Hepatocyte (in vitro differentiated cells): ENCODE measurements at regions not wholly inside any gene's neighbourhood (a gene's known extent, or its start where the extent isn't known, plus 50 kb on each side); places are given as distances from the start of the nearest gene placed in this dataset.

Source experiments
- DNase-seq: peaks from one replicate; pipeline ENCODE4 v3.0.0-alpha.2; 2016; ENCODE audit warnings: low spot score
- H2AFZ ChIP-seq: fragments of 200-600 bp; sonication (generic); 2 replicates; pipeline ENCODE4 v1.6.0; 2016; ENCODE audit warnings: antibody characterized with exemption, mild to moderate bottlenecking
- H3K27ac ChIP-seq: fragments of 200-600 bp; sonication (generic); 2 replicates; pipeline ENCODE4 v1.5.1; 2016; ENCODE audit warnings: mild to moderate bottlenecking
- H3K27me3 ChIP-seq: fragments of 200-600 bp; sonication (generic); 2 replicates; pipeline ENCODE4 v1.6.1; 2016
- H3K36me3 ChIP-seq: fragments of 200-600 bp; sonication (generic); replicated peaks from 2 replicates; pipeline ENCODE4 v1.5.1; 2016; ENCODE audit warnings: low read depth; ENCODE audit not compliant: insufficient read depth
- H3K4me1 ChIP-seq: fragments of 200-600 bp; sonication (generic); 2 replicates; pipeline ENCODE4 v1.5.1; 2016; ENCODE audit warnings: mild to moderate bottlenecking, moderate library complexity; ENCODE audit not compliant: insufficient read depth
- H3K4me2 ChIP-seq: fragments of 200-600 bp; sonication (generic); 2 replicates; pipeline ENCODE4 v1.6.0; 2016
- H3K4me3 ChIP-seq: fragments of 200-600 bp; sonication (generic); 2 replicates; pipeline ENCODE4 v1.5.1; 2016; ENCODE audit warnings: mild to moderate bottlenecking
- H3K79me2 ChIP-seq: fragments of 200-600 bp; sonication (generic); 2 replicates; pipeline ENCODE4 v1.6.0; 2017; ENCODE audit warnings: mild to moderate bottlenecking
- H3K9me2 ChIP-seq: fragments of 200-600 bp; sonication (generic); replicated peaks from 2 replicates; pipeline ENCODE4 v1.6.0; 2017; ENCODE audit warnings: mild to moderate bottlenecking; ENCODE audit not compliant: insufficient read depth
- H3K9me3 ChIP-seq: fragments of 200-600 bp; sonication (generic); 2 replicates; pipeline ENCODE4 v1.5.1; 2016; ENCODE audit warnings: low read depth, mild to moderate bottlenecking
- H4K20me1 ChIP-seq: fragments of 200-600 bp; sonication (generic); 2 replicates; pipeline ENCODE4 v1.6.0; 2016; ENCODE audit warnings: mild to moderate bottlenecking; ENCODE audit not compliant: insufficient read depth, poor library complexity, severe bottlenecking
- EZH2 ChIP-seq: fragments of 200-600 bp; sonication (generic); IDR thresholded peaks from 2 replicates; pipeline ENCODE4 v1.6.1; 2016; ENCODE audit warnings: antibody characterized with exemption, mild to moderate bottlenecking, borderline replicate concordance
- EZH2phosphoT487 ChIP-seq: fragments of 200-600 bp; sonication (generic); IDR thresholded peaks from one replicate; pipeline ENCODE4 v1.6.1; 2018; ENCODE audit warnings: antibody characterized with exemption, mild to moderate bottlenecking, low read depth, moderate library complexity; ENCODE audit not compliant: unreplicated experiment, severe bottlenecking
- WGBS: methylation state at CpG from one replicate; pipeline ENCODE4 v1.1.6; 2016; ENCODE audit warnings: low lambda C conversion rate; ENCODE audit errors: missing lambda C conversion rate; 5-methylcytosine and 5-hydroxymethylcytosine counted together
- TF ChIP-seq, protein P1 (sequence below): fragments of 200-600 bp; sonication (generic); IDR thresholded peaks from 2 replicates; pipeline ENCODE4 v1.5.1; 2016; ENCODE audit warnings: antibody characterized with exemption, mild to moderate bottlenecking; ENCODE audit not compliant: poor library complexity

DNA sequence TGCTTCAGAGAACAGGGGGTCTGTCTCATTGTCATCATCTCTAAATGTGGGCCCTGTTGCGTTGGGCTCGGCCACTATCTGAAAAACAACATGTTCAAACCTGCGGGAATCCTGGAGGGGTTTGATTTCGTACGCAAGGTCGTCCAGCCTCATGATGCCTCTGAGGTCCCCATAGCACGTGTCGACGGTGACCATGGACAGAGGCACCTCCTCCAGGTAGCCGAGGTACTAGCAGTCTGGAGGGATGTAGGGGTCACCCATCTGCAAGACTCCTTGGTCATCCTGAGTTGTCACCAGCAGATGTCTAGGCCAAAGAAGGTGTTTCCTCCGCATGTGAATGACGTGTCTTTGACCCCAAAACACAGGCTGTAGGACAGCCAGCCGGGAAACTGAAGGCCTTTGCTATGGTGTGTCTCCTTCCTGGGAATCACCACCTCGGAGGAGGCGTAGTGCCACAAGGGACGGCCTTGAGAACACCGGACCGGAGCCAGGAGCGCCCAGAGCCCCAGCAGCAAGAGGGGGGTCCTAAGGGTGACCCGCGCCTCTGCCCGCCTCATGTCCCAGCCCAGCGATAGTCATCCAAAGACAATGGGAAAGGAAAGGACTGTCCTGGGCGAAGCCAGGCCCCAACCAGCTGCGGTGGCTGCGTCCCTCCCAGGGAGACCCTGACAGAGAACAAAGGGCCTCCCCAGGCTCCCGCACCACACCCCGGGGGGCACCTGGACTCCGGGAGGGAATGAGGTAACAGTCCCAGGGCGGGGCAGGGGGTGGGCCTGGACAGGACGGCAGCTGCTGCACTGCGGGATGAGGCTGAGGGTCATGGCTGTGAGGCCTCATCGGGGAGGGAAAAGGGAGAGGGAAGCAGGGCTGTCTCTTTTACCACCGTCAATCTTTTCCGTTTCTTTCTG is 445.5 kb downstream of the TMEM121 start:
- no peaks in the 10 kb centered on the region for H3K79me2 ChIP-seq

DNA sequence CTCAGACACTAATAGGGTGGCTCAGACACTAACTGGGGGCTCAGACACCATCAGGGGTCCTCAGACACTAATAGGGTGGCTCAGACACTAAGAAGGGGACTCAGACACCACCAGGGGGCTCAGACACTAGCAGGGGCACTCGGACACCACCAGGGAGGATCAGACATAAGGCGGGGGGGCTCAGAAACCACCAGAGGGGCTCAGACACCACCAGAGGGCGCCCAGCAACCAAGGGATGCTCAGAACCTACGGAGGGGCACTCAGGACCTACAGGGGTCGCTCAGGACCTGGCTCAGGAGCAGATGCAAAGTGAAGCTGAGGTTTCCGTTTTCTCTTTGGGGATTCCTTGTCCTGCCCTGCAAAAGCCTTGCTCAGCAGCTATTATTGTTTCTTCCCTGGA is 448.5 kb downstream of the TMEM121 start:
- no peaks in the 10 kb centered on the region for H3K27me3 ChIP-seq
- no peak overlapping the region for H3K4me2 ChIP-seq
- no peaks in the 10 kb centered on the region for H3K79me2 ChIP-seq
- H3K4me3 ChIP-seq = no peak overlapping the region
- H3K4me1 ChIP-seq = no peaks in the 10 kb centered on the region
- WGBS = 43% methylated on average over 6 of the region's 6 CpGs
- no peak overlapping the region for H3K27ac ChIP-seq
- no peak overlapping the region for H2AFZ ChIP-seq
- H3K36me3 ChIP-seq = no peaks in the 10 kb centered on the region
- no peaks in the 10 kb centered on the region for H3K9me3 ChIP-seq
- H4K20me1 ChIP-seq = no peaks in the 10 kb centered on the region
- H3K9me2 ChIP-seq = no peaks in the 10 kb centered on the region
- TF ChIP-seq EZH2phosphoT487 (no peak), EZH2 (no peak)
- TF ChIP-seq, protein P1, sequence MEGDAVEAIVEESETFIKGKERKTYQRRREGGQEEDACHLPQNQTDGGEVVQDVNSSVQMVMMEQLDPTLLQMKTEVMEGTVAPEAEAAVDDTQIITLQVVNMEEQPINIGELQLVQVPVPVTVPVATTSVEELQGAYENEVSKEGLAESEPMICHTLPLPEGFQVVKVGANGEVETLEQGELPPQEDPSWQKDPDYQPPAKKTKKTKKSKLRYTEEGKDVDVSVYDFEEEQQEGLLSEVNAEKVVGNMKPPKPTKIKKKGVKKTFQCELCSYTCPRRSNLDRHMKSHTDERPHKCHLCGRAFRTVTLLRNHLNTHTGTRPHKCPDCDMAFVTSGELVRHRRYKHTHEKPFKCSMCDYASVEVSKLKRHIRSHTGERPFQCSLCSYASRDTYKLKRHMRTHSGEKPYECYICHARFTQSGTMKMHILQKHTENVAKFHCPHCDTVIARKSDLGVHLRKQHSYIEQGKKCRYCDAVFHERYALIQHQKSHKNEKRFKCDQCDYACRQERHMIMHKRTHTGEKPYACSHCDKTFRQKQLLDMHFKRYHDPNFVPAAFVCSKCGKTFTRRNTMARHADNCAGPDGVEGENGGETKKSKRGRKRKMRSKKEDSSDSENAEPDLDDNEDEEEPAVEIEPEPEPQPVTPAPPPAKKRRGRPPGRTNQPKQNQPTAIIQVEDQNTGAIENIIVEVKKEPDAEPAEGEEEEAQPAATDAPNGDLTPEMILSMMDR = no peak
- no peak for DNase-seq

More for the DNA sequence above, 445.5 kb downstream of the TMEM121 start:
- H2AFZ ChIP-seq = no peak overlapping the region
- H3K27me3 ChIP-seq = no peaks in the 10 kb centered on the region
- H3K36me3 ChIP-seq = no peaks in the 10 kb centered on the region
- no peak overlapping the region for H3K27ac ChIP-seq
- H3K4me2 ChIP-seq = no peak overlapping the region
- WGBS = 86% methylated on average over 34 of the region's 35 CpGs
- H3K9me2 ChIP-seq = no peaks in the 10 kb centered on the region
- DNase-seq = no peak
- H3K4me3 ChIP-seq = no peak overlapping the region
- H3K9me3 ChIP-seq = no peaks in the 10 kb centered on the region
- no peaks in the 10 kb centered on the region for H3K4me1 ChIP-seq
- no peak for TF ChIP-seq EZH2
- TF ChIP-seq, protein P1 = no peak
- TF ChIP-seq EZH2phosphoT487 = no peak
- H4K20me1 ChIP-seq = no peaks in the 10 kb centered on the region

DNA sequence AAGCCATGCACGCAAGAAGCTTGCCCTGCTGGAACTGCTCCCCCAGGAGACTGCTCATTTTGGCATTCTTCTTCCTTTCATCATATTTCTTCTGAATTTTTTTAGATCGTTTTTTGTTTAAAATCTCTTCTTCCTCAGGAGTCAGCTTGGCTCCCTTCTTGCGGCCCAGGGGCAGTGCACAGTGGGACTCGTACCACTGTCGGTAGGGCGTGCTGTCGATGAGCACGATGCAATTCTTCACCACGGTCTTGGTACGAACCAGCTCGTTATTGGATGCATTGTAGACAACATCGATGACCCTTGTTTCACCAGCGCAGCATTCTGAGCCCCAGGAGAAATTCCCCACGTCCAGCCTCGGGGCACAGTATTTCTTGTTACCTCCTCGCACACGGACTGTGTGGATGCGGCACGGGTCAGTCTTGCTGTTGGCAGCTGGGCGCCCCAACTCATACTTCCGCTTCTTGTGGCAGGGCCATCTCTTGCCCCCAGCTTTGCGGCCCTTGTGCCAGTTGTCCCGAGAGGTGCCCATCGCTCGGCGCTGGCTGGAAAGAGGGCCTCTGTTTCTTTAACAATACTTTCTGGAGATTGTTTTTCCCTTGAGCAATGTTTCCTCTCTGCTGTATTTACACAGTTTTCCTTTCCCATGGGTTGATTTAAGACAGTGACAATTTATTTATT is 452.4 kb downstream of the TMEM121 start:
- no peaks in the 10 kb centered on the region for H3K27me3 ChIP-seq
- no peaks in the 10 kb centered on the region for H3K9me3 ChIP-seq
- H4K20me1 ChIP-seq = no peaks in the 10 kb centered on the region
- no peaks in the 10 kb centered on the region for H3K4me1 ChIP-seq
- no peaks in the 10 kb centered on the region for H3K9me2 ChIP-seq
- H3K4me3 ChIP-seq = no peak overlapping the region
- no peak for TF ChIP-seq EZH2
- no peak for TF ChIP-seq EZH2phosphoT487
- TF ChIP-seq, protein P1 = no peak
- DNase-seq = no peak
- H2AFZ ChIP-seq = no peak overlapping the region
- WGBS = 87% methylated on average over 26 of the region's 26 CpGs
- no peak overlapping the region for H3K27ac ChIP-seq
- H3K79me2 ChIP-seq = no peaks in the 10 kb centered on the region
- no peak overlapping the region for H3K4me2 ChIP-seq
- H3K36me3 ChIP-seq = no peaks in the 10 kb centered on the region
